GM18502 (cell line): ENCODE measurements at regions not wholly inside any gene's neighbourhood (a gene's known extent, or its start where the extent isn't known, plus 50 kb on each side); places are given as distances from the start of the nearest gene placed in this dataset.

Source experiments
- ATAC-seq: cut with Tn5 transposase; IDR thresholded peaks from one replicate; pipeline ENCODE4 v1.9.1; 2021; ENCODE audit warnings: mild to moderate bottlenecking; ENCODE audit not compliant: unreplicated experiment, poor library complexity

DNA sequence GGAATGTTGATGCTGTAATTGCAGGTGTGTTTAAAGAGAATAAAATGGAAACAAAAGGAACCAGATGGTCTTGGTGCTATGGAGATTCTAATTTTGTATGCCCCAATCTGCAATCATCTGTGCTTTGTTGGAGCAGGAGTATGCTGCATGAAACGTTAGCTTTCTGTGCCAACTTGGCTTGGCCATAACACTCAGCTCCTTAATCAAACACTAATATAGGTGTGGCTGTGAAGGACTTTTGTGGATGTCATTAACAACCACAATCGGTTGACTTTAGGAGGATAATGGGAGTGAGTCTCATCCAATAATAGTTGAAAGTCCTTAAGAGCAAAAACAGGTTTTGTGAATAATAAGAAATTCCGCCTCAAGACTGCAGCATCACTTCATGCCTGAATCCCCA, 399.2 kb downstream of the NLGN4X start:
- no peak for ATAC-seq

DNA sequence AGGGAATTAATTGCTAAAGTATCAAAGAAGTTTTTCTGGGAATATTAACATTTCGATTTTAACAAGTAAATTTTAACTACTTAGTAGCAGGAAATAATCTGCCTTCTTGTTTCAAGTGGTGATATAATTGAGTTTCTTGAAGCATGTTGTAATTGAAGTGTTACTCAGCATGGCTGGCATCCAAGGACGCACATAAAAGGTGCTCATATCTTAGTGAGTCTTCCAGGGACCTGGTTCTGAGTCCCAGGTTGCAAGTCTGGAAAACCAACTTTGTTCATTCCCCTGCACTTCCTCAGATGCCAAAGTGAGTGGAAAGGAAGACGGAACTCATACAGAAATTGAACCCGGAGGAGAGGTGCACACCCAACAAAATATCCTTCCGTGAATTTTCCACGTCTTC, 399.6 kb downstream of the NLGN4X start:
- no peak for ATAC-seq

DNA sequence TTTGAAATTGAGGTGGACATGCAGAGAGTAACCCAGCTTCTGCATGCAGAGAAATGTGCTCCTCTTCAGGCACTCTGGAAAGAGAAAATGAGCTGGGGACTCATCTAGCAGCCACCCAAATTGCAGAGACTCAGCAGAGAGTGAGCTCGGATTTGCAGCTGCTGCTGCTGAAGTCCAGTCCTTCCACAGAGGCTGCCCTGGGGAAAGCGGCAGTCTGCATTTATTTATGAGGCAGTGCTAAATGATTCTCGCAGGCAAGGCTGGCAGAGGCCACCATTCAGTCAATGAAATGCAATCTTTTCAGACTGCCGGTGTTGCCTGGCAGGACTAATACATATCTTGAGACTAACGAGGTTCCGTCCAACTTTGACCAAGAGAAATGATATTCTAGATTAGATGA, 404.8 kb downstream of the NLGN4X start:
- ATAC-seq = no peak

DNA sequence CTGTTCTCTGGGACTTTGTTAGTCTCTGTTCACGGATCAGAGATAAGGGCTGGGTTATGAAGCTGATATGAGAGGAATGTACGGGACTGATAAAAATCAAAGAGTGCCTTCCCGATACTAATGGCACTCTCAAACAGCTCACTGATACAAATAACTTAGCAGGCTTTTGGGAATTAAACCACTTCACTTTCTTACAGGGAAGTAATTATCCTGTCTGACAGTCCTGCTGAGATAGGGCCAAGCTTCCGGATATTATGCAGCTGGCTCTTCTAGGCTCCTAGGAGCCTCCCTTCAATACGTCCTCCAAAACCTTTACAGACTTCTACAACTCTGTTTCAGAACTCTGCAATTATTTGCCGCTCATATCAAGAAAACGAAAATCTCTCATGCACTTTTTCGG, 418.0 kb downstream of the NLGN4X start:
- no peak for ATAC-seq

DNA sequence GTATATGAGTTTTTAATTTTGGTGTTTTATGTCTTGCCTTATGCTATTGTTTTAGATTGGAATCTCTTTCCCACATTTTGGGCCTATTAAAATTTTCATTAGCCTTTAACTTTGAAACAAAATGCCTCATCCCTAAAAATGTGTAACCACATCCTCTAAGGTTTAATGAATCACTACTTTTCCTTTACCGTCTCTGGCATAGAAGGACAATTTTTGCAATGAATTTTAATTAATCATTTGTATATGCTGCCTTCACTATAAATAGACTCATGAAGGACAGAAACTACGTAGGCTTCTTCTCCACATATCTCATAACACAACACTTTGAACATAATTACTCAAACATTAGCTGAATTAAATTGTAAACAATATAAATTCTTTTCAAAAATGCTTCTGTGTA, 421.5 kb downstream of the NLGN4X start:
- ATAC-seq = no peak

DNA sequence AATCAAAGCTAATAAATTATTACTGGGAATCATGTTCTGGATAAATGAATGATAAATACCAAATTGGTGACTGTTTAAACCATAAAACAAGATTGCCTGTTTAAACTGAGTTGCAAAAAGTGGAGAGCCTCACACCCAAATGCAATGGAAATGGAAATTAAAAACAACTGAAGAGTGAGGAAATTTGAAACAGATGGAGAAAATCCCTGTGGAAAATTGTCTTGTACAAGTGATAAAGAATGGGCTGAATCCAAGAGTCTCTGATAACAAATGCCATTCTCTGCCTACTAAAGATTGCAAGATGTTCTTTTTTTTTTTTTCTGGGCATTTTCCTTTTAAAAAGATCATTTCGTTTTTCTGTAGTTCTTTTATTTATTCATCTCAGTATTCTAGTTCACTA, 426.3 kb downstream of the NLGN4X start:
- ATAC-seq = no peak

DNA sequence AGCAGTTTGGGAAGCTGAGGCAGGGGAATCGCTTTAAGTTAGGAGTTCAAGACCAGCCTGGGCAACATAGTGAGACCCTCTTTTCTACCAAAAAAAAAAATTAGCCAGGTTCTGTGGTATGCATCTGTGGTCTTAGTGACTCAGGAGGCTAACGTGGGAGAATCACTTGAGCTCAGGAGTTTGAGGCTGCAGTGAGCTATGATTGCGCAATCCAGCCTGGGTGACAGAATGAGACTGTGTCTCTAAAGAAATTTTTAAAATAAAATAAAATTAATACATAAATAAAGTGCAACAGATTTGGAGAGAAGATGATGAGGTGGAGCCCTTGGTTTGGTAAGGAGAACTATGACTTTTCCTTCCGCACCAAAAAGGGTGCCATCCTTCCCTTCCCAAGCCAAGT, 436.9 kb downstream of the NLGN4X start:
- no peak for ATAC-seq

DNA sequence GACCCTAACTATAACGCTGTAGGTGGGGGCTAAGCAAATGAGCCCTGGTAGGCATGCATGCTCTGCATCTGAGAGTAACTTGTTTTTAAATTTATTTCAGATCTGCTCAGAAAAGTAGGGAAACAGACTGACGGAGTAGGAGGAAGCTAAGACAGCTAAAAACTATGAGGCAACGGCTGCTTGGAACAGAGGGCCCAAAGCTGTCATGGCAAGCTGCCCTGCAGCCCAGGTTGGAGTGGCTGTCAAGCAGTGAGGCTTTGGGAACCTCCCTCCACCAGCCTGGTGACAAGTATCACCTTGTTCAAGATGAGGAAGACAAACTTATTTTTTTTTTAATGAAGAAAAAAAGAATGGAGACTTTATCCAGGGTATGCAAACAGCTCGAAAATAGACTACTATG, 439.8 kb downstream of the NLGN4X start:
- no peak for ATAC-seq

DNA sequence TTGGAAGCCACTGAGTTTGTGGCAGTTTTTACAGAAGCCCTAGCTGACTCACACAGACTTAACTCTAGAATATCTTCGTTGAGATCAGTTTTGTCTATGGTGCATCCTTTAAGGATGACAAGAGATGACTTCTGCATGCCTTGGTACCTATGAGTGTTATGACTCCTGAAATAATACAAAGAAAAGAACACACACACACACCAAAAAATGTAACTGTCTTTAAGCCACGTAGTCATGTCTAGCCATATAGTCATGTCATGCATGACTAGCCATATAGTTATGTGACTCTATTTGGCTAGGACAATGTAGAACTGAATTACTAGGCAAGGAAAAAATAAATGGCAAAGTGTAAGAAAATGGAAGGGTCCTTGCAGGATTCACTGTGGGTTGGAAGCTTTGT, 447.8 kb downstream of the NLGN4X start:
- no peak for ATAC-seq

DNA sequence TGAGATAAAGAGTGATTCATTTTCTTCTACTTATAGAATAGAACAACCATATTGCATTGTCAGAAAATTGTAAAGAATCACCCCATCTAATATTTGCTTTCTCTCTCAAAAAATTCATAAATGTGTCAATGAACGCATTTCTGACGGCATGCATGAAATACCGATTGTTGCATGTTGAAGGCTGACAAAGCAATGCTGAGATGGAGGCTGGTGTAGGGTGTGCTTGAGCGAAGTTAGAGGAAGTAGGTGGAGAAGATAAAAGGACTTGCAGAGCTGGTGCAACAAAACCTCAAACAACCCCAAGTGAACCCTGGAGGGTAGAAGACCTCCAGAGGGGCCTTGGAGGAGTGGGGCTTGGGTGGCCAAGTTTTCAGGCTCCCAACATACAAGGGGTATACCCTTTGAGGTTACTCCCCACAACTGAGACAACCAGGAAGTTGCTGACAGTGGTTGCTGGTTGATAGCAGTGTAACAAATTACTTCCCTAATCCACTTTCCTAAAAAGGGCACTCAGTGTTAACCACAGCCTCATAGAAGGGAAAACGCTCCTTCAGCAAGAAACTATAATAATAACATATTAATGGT, 452.7 kb downstream of the NLGN4X start:
- no peak for ATAC-seq

DNA sequence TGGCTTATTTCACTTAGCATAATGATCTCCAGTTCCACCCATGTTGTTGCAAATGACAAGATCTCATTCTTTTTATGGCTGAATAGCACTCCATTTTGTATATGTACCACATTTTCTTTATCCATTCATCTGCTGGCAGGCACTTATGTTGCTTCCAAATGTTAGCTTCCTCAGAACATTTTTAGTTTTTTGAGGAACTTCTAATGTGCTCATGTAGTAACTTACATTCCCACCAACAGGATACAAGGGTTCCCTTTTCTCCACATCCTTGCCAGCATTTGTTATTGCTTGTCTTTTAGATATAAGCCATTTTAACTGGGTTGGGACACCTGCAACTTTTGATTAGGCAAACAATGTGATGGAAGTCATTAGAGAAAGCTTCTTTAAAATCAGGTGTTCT, 454.2 kb downstream of the NLGN4X start:
- no peak for ATAC-seq

DNA sequence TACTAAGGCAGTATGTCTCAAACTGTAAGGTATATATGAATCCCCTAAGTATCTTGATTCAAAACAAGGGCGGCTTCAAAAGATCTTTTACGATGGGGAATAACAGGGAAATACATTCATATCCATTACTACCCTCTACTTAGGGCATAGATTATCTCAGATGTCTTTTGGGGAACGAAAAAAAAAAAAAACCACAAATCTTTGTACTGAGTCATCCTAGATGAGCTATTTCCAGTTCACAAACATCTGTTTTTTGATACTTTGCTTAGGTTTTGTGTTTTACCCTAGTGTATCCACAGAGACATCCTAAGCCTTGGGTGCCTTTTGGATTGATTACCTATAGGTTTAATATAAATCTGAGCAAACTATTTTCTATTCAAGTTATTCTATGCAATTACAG, 457.2 kb downstream of the NLGN4X start:
- ATAC-seq = no peak

DNA sequence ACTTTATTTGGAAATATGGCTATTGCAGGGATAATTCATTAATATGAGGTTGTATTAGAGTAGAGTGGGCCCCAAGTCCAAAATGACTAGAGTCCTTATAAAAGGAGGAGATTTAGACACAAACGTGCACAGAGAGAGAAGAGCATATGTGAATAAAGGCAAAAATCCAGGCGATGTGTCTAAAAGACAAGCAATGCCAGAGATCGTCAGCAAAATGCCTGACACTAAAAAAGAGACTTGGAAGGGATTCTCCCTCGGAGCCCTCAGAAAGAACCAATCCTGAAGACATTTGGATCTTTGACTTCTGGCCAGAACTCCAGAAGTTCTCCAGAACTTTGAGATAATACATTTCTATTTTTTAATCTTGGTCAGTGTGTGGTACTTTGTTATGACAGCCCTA, 472.1 kb downstream of the NLGN4X start:
- no peak for ATAC-seq

DNA sequence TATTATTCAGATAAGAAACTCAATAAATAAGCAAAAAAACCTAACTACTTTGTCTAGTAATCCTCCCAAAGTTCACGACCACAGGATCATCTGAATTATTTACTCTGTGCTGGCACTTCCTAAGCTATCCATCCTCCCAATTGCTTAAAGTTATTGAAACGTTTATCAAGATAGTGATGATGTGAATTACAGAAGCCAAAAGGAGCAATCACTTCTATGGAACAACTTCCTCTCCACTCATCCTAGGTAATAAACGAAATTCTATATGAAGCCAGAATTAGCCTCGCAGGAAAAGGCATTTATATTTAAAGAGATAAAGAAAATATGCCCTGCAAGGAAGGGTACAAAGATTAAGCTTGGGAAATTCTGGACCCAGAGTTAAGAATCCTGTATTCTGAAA, 475.4 kb downstream of the NLGN4X start:
- no peak for ATAC-seq

DNA sequence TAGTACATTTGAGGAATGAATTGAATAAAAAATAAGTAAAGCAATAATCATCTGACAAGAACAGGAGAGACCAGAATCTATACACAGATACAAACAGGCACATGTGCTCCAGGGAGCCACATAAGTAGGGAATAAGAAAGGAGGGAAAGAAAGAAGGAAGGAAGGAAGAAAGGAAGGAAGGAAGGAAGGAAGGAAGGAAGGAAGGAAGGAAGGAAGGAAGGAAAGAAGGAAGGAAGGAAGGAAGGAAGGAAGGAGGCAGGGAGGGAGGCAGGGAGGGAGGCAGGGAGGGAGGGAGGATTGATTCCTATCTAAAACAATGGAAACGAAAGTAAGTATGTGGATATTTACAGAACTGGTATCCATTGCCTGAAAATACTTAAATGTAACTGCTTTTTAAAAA, 475.8 kb downstream of the NLGN4X start:
- no peak for ATAC-seq

DNA sequence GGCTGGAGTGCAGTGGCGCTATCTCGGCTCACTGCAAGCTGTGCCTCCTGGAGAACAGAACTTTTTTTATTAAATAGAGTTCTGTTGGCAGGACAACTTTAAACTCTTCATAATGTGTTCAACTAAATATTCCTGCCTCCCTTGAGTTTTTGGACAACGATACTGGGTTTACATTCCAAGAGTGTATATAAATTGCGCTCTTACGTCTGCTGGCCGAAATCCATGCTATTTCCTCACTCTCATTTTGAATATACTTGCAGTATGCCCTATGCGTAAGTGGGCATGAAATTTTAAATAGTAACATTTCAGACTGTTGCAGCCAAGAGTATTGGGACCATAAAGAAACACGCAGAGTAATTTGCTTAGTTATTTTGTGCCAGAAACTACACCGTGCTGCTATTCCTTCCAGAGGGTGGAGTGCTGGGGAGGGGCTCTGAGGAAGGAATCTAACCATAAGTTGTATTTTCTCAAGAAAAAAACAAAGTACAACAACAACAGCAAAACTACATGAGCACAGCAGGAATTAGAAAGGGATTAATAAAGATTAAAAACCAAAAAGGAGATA, 480.0 kb downstream of the NLGN4X start:
- no peak for ATAC-seq

DNA sequence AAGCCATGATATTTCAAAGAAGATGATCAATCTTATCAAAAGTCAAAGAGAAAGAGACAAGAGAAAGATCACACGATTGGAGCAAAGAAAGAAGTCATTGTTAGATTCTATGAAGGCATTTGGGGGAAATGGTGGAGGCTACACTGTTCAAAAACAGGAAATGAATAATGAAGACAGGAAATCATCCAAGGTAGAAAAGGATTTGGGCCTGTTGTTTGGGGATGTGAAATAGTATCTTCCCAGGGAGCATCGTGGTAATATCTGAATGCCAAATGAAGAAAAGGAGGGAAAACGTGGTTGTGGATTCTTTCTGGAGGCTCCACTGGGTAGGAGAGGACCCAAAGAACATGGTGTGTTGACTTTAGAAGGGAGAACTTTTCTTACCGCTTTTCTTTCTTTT, 482.4 kb downstream of the NLGN4X start:
- ATAC-seq = no peak

DNA sequence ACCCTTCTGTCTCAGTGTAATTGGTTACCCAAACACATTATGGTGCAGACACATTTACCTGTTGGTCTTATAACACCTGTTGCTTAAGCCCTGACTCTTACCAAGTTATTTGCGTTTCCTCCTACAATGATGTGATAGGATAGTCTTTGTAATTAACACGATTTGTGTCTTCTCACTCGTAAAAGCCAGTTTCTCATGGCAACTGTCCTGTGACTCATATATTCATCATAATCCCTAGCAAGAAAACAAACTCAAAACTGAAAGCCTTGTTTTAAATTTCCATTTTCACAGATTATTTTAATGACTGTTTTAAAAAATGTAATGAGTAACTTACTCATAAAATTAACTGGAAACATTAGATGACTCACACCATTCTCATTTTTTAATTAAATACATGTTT, 495.2 kb downstream of the NLGN4X start:
- no peak for ATAC-seq

DNA sequence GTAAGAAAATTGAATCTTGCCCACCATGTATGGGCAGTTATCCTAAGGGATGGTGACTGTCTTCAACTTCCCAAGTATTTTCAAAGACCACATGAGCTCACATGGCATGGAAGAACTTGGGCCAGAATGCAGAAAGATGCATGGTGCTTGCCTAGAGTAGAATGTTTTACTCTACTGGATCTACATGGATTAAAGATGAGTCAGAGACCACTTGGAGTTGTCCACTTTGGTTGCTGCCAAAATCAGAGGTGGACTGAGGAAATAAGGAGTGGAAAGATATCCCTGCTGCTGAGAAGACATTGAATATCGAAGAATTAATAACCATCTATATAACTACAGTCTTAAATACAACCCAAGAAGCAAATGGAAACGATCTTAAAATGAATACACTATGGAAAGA, 498.1 kb downstream of the NLGN4X start:
- ATAC-seq = no peak

DNA sequence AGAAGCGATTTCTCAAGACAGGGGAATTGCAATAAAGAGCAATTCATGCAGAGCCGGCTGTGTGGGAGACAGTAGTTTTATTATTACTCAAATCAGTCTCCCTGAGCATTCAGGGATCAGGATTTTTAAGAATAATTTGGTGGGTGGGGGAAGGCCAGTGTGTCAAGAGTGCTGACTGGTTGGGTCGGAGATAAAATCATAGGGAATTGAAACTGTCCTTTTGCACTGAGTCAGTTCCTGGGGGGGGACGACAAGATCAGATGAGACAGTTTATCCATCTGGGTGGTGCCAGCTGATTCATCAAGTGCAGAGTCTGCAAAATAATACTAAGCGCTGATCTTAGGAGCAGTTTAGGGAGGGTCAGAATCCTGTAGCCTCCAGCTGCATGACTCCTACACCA, 502.4 kb downstream of the NLGN4X start:
- ATAC-seq = no peak

DNA sequence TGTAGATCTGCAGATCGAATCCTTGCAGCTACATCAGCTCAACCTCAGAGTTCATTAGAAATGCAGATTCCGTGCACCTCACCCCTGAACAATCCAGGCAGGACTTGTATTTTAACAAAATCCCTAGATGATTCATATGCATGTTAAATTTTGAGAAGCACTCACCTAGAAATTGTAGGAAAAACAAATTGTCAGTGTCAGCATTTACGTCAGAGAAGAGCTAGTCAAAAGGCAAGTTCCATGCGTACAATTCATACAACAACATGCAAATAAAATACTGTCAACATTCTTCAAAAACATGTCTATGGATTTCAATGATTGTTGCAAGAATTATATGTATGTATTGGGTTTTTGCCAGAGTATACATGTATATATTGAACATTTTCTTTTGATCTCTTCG, 504.5 kb downstream of the NLGN4X start:
- no peak for ATAC-seq

DNA sequence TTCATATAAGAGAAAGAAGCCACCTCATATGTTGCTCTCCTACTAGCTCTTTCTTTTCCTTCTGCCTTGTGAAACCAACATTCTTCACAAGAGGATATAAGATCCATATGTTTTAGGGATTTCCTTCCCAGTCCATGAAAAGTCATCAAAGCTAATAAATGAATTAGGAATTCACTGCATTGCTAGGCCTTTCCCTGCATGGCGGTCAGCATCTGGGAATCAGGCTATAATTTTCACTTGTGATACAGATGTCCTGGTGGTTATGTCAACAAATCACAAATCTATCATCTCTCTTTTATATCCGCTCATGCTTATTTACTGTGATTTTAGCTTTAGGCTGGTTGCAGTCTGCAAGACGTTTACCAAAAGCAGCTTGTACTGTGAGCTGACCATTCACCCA, 510.0 kb downstream of the NLGN4X start:
- no peak for ATAC-seq

DNA sequence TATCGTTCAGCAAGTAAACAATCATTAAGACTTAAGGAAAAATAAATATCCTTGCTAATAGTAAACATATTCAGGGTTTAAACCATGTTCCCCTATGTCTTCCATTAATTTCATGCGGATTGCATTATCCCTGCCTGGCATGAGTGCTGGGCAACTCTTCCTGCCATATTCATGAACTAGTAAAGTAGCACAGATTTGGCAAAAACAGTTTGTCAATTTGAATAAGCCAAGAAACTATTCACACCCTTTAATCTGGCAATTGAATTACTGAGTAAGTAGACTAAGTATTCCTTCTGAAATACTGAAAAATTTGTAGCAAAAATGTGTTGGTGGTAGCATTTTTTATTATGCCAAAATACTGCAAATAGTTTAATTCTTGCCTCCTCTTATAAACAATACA, 512.0 kb downstream of the NLGN4X start:
- no peak for ATAC-seq
